ENCODE measurements at regions not wholly inside any gene's neighbourhood (a gene's known extent, or its start where the extent isn't known, plus 50 kb on each side); places are given as distances from the start of the nearest gene placed in this dataset.
"Not testable (repeated sequence)": the region's sequence is repeated elsewhere in the genome, so short reads cannot be mapped to it uniquely, and the experiment has no call there.

- Histone ChIP-seq H3K36me3 (ENCODE audit: insufficient read depth, low read length) (no peaks in the 10 kb centered on the region), H3K27ac (no peak overlapping the region), H3K4me3 (no peak overlapping the region), H3K9me3 (ENCODE audit: low read depth, low read length) (no peaks in the 10 kb centered on the region), H3K9ac (ENCODE audit: insufficient read length) (no peak overlapping the region)
- DNase-seq (ENCODE audit: low read depth, low spot score) = no peak
- no peak for TF ChIP-seq EZH2 (IDR thresholded peaks at IDR 0.05)
- no peak for TF ChIP-seq FOXP2 (optimal IDR thresholded peaks at IDR 0.05; ENCODE audit: control extremely low read depth, extremely low read length, insufficient read depth)
- TF ChIP-seq POLR2AphosphoS5 (IDR thresholded peaks at IDR 0.05; ENCODE audit: borderline replicate concordance, low read depth, low read length) = no peak
These were observed 550.9 kb downstream of the CHSY3 start for GRCh38 chr5:130455175-130455574.

- Histone ChIP-seq H3K4me3 (no peak overlapping the region), H3K27ac (no peak overlapping the region), H3K9me3 (ENCODE audit: low read depth, low read length) (no peaks in the 10 kb centered on the region), H3K9ac (ENCODE audit: insufficient read length) (no peak overlapping the region), H3K36me3 (ENCODE audit: insufficient read depth, low read length) (no peaks in the 10 kb centered on the region)
- no peak for DNase-seq (ENCODE audit: low read depth, low spot score)
- TF ChIP-seq EZH2 (IDR thresholded peaks at IDR 0.05) (no peak), FOXP2 (optimal IDR thresholded peaks at IDR 0.05; ENCODE audit: control extremely low read depth, extremely low read length, insufficient read depth) (no peak), POLR2AphosphoS5 (IDR thresholded peaks at IDR 0.05; ENCODE audit: borderline replicate concordance, low read depth, low read length) (no peak)
These were observed 548.5 kb downstream of the CHSY3 start for GRCh38 chr5:130452744-130453143.

GRCh38 chr5:130436430-130436829 is 532.2 kb downstream of the CHSY3 start:
- TF ChIP-seq POLR2AphosphoS5 (IDR thresholded peaks at IDR 0.05; ENCODE audit: borderline replicate concordance, low read depth, low read length) (no peak), EZH2 (IDR thresholded peaks at IDR 0.05) (no peak), FOXP2 (optimal IDR thresholded peaks at IDR 0.05; ENCODE audit: control extremely low read depth, extremely low read length, insufficient read depth) (no peak)
- Histone ChIP-seq H3K4me3 (no peak overlapping the region), H3K27ac (no peak overlapping the region), H3K36me3 (ENCODE audit: insufficient read depth, low read length) (no peaks in the 10 kb centered on the region), H3K9me3 (ENCODE audit: low read depth, low read length) (no peaks in the 10 kb centered on the region), H3K9ac (ENCODE audit: insufficient read length) (no peak overlapping the region)
- DNase-seq (ENCODE audit: low read depth, low spot score) = no peak

- Histone ChIP-seq H3K9me3 (ENCODE audit: low read depth, low read length) (no peaks in the 10 kb centered on the region), H3K36me3 (ENCODE audit: insufficient read depth, low read length) (no peaks in the 10 kb centered on the region), H3K4me3 (no peak overlapping the region), H3K9ac (ENCODE audit: insufficient read length) (no peak overlapping the region), H3K27ac (no peak overlapping the region)
- TF ChIP-seq FOXP2 (optimal IDR thresholded peaks at IDR 0.05; ENCODE audit: control extremely low read depth, extremely low read length, insufficient read depth) (no peak), EZH2 (IDR thresholded peaks at IDR 0.05) (no peak), POLR2AphosphoS5 (IDR thresholded peaks at IDR 0.05; ENCODE audit: borderline replicate concordance, low read depth, low read length) (no peak)
- no peak for DNase-seq (ENCODE audit: low read depth, low spot score)
These were observed 523.1 kb downstream of the CHSY3 start for GRCh38 chr5:130427222-130427955.

- no peak for DNase-seq (ENCODE audit: low read depth, low spot score)
- H3K36me3 ChIP-seq (ENCODE audit: insufficient read depth, low read length) = no peaks in the 10 kb centered on the region
- H3K27ac ChIP-seq = no peak overlapping the region
- no peaks in the 10 kb centered on the region for H3K9me3 ChIP-seq (ENCODE audit: low read depth, low read length)
- TF ChIP-seq FOXP2 (optimal IDR thresholded peaks at IDR 0.05; ENCODE audit: control extremely low read depth, extremely low read length, insufficient read depth) = no peak
- no peak for TF ChIP-seq EZH2 (IDR thresholded peaks at IDR 0.05)
- no peak for TF ChIP-seq POLR2AphosphoS5 (IDR thresholded peaks at IDR 0.05; ENCODE audit: borderline replicate concordance, low read depth, low read length)
- no peak overlapping the region for H3K9ac ChIP-seq (ENCODE audit: insufficient read length)
- no peak overlapping the region for H3K4me3 ChIP-seq
These were observed 521.2 kb downstream of the CHSY3 start for GRCh38 chr5:130425424-130425823.

- Histone ChIP-seq H3K4me3 (no peak overlapping the region), H3K27ac (no peak overlapping the region), H3K9ac (ENCODE audit: insufficient read length) (no peak overlapping the region), H3K9me3 (ENCODE audit: low read depth, low read length) (no peaks in the 10 kb centered on the region), H3K36me3 (ENCODE audit: insufficient read depth, low read length) (no peaks in the 10 kb centered on the region)
- TF ChIP-seq FOXP2 (optimal IDR thresholded peaks at IDR 0.05; ENCODE audit: control extremely low read depth, extremely low read length, insufficient read depth) = no peak
- no peak for TF ChIP-seq POLR2AphosphoS5 (IDR thresholded peaks at IDR 0.05; ENCODE audit: borderline replicate concordance, low read depth, low read length)
- TF ChIP-seq EZH2 (IDR thresholded peaks at IDR 0.05) = no peak
- no peak for DNase-seq (ENCODE audit: low read depth, low spot score)
These were observed 520.1 kb downstream of the CHSY3 start for GRCh38 chr5:130424341-130424740.

- H3K9me3 ChIP-seq (ENCODE audit: low read depth, low read length) = no peaks in the 10 kb centered on the region
- H3K27ac ChIP-seq = no peak overlapping the region
- no peaks in the 10 kb centered on the region for H3K36me3 ChIP-seq (ENCODE audit: insufficient read depth, low read length)
- no peak for TF ChIP-seq EZH2 (IDR thresholded peaks at IDR 0.05)
- no peak for TF ChIP-seq POLR2AphosphoS5 (IDR thresholded peaks at IDR 0.05; ENCODE audit: borderline replicate concordance, low read depth, low read length)
- DNase-seq (ENCODE audit: low read depth, low spot score) = no peak
- no peak overlapping the region for H3K9ac ChIP-seq (ENCODE audit: insufficient read length)
- H3K4me3 ChIP-seq = no peak overlapping the region
These were observed 498.6 kb downstream of the CHSY3 start for GRCh38 chr5:130402906-130403305.

GRCh38 chr5:130400091-130400490 is 495.8 kb downstream of the CHSY3 start:
- Histone ChIP-seq H3K4me3 (no peak overlapping the region), H3K36me3 (ENCODE audit: insufficient read depth, low read length) (no peaks in the 10 kb centered on the region), H3K27ac (no peak overlapping the region), H3K9me3 (ENCODE audit: low read depth, low read length) (no peaks in the 10 kb centered on the region), H3K9ac (ENCODE audit: insufficient read length) (no peak overlapping the region)
- TF ChIP-seq POLR2AphosphoS5 (IDR thresholded peaks at IDR 0.05; ENCODE audit: borderline replicate concordance, low read depth, low read length) (no peak), EZH2 (IDR thresholded peaks at IDR 0.05) (no peak), FOXP2 (optimal IDR thresholded peaks at IDR 0.05; ENCODE audit: control extremely low read depth, extremely low read length, insufficient read depth) (no peak)
- no peak for DNase-seq (ENCODE audit: low read depth, low spot score)

GRCh38 chr5:130398825-130399224 is 494.6 kb downstream of the CHSY3 start:
- no peaks in the 10 kb centered on the region for H3K36me3 ChIP-seq (ENCODE audit: insufficient read depth, low read length)
- no peaks in the 10 kb centered on the region for H3K9me3 ChIP-seq (ENCODE audit: low read depth, low read length)
- H3K27ac ChIP-seq = no peak overlapping the region
- no peak overlapping the region for H3K4me3 ChIP-seq
- no peak for DNase-seq (ENCODE audit: low read depth, low spot score)
- H3K9ac ChIP-seq (ENCODE audit: insufficient read length) = no peak overlapping the region
- TF ChIP-seq FOXP2 (optimal IDR thresholded peaks at IDR 0.05; ENCODE audit: control extremely low read depth, extremely low read length, insufficient read depth) (no peak), EZH2 (IDR thresholded peaks at IDR 0.05) (no peak), POLR2AphosphoS5 (IDR thresholded peaks at IDR 0.05; ENCODE audit: borderline replicate concordance, low read depth, low read length) (no peak)

GRCh38 chr5:130397727-130398126 is 493.5 kb downstream of the CHSY3 start:
- not testable (repeated sequence) for H3K9me3 ChIP-seq (ENCODE audit: low read depth, low read length); DNase-seq (ENCODE audit: low read depth, low spot score); H3K27ac ChIP-seq; H3K36me3 ChIP-seq (ENCODE audit: insufficient read depth, low read length); H3K4me3 ChIP-seq; H3K9ac ChIP-seq (ENCODE audit: insufficient read length)
